Suprapubic skin (tissue), 4 donors: ENCODE measurements at regions not wholly inside any gene's neighbourhood (a gene's known extent, or its start where the extent isn't known, plus 50 kb on each side); places are given as distances from the start of the nearest gene placed in this dataset.

Experiments
- DNase-seq, 2 donors: peaks; one replicate each; pipeline ENCODE4 v3.0.0-alpha.2; 2019; ENCODE audit warnings: low spot score in 2 of 2
- H3K27ac ChIP-seq: fragments of 200-600 bp; sonication (generic); one replicate; pipeline ENCODE4 v1.5.1; 2019
- H3K27me3 ChIP-seq: fragments of 200-600 bp; sonication (generic); one replicate; pipeline ENCODE4 v1.5.1; 2019
- H3K36me3 ChIP-seq: fragments of 200-600 bp; sonication (generic); one replicate; pipeline ENCODE4 v1.5.1; 2019
- H3K4me1 ChIP-seq: fragments of 200-600 bp; sonication (generic); one replicate; pipeline ENCODE4 v1.5.1; 2019
- H3K4me3 ChIP-seq: fragments of 200-600 bp; sonication (generic); one replicate; pipeline ENCODE4 v1.5.1; 2019; ENCODE audit warnings: mild to moderate bottlenecking
- H3K9me3 ChIP-seq: fragments of 200-600 bp; sonication (generic); one replicate; pipeline ENCODE4 v1.5.1; 2019
- CTCF ChIP-seq, 2 donors: fragments of 200-600 bp in 1 of 2; fragments of 450-650 bp in 1 of 2; sonication (generic) in 1 of 2; IDR thresholded peaks; one replicate each; pipeline ENCODE4 v1.5.1; 2016 to 2019; ENCODE audit warnings: antibody characterized with exemption in 2 of 2, mild to moderate bottlenecking in 1 of 2, moderate library complexity in 1 of 2
- EP300 ChIP-seq: sonication (generic); formaldehyde crosslinking; IDR thresholded peaks from one replicate; pipeline ENCODE4 v1.6.1; 2017; ENCODE audit warnings: antibody characterized with exemption
- POLR2A ChIP-seq, 2 donors: fragments of 450-650 bp; IDR thresholded peaks; one replicate each; pipeline ENCODE4 v1.6.1; 2017; ENCODE audit warnings: antibody characterized with exemption in 2 of 2, mild to moderate bottlenecking in 2 of 2, moderate library complexity in 2 of 2
- POLR2AphosphoS5 ChIP-seq, 3 donors: sonication (generic); formaldehyde crosslinking; IDR thresholded peaks; one replicate each; pipeline ENCODE4 v1.6.1; 2017; ENCODE audit warnings: antibody characterized with exemption in 3 of 3
- WGBS: methylation state at CpG from one replicate; pipeline ENCODE4 v1.1.5; 2018; 5-methylcytosine and 5-hydroxymethylcytosine counted together

GRCh38 chr2:106977717-106978116, 91.8 kb upstream of the ST6GAL2 start:
- TF ChIP-seq POLR2AphosphoS5 (IDR thresholded peaks at IDR 0.05) (no peak), POLR2A (IDR thresholded peaks at IDR 0.05) (no peak), EP300 (no peak), CTCF (IDR thresholded peaks at IDR 0.05) (no peak)
- Histone ChIP-seq H3K36me3 (no peaks in the 10 kb centered on the region), H3K9me3 (no peaks in the 10 kb centered on the region), H3K4me3 (no peak overlapping the region), H3K27ac (no peak overlapping the region), H3K4me1 (no peaks in the 10 kb centered on the region), H3K27me3 (no peaks in the 10 kb centered on the region)
- 41% methylated on average over 3 of the region's 3 CpGs for WGBS
- DNase-seq: no peak

GRCh38 chr2:106978647-106979046, 92.7 kb upstream of the ST6GAL2 start:
- DNase-seq: no peak
- Histone ChIP-seq H3K4me3 (no peak overlapping the region), H3K4me1 (no peaks in the 10 kb centered on the region), H3K27me3 (no peaks in the 10 kb centered on the region), H3K27ac (no peak overlapping the region), H3K36me3 (no peaks in the 10 kb centered on the region), H3K9me3 (no peaks in the 10 kb centered on the region)
- 97% methylated on average over 13 of the region's 13 CpGs for WGBS
- no peak for TF ChIP-seq CTCF (IDR thresholded peaks at IDR 0.05)
- TF ChIP-seq EP300: no peak
- no peak for TF ChIP-seq POLR2AphosphoS5 (IDR thresholded peaks at IDR 0.05)
- TF ChIP-seq POLR2A (IDR thresholded peaks at IDR 0.05): no peak

- no peaks in the 10 kb centered on the region for H3K9me3 ChIP-seq
- H3K36me3 ChIP-seq: no peaks in the 10 kb centered on the region
- WGBS: 84% methylated on average over 1 of the region's 1 CpG
- no peaks in the 10 kb centered on the region for H3K27me3 ChIP-seq
- no peaks in the 10 kb centered on the region for H3K4me1 ChIP-seq
- no peak overlapping the region for H3K4me3 ChIP-seq
- DNase-seq: no peak
- TF ChIP-seq POLR2AphosphoS5 (IDR thresholded peaks at IDR 0.05): no peak
- no peak for TF ChIP-seq POLR2A (IDR thresholded peaks at IDR 0.05)
- no peak for TF ChIP-seq EP300
- no peak for TF ChIP-seq CTCF (IDR thresholded peaks at IDR 0.05)
- H3K27ac ChIP-seq: no peak overlapping the region
Measured at GRCh38 chr2:106981491-106981890, 95.5 kb upstream of the ST6GAL2 start.

- Histone ChIP-seq H3K4me1 (no peaks in the 10 kb centered on the region), H3K9me3 (no peaks in the 10 kb centered on the region), H3K4me3 (no peak overlapping the region), H3K27ac (no peak overlapping the region), H3K27me3 (no peaks in the 10 kb centered on the region), H3K36me3 (no peaks in the 10 kb centered on the region)
- no peak for DNase-seq
- TF ChIP-seq POLR2AphosphoS5 (IDR thresholded peaks at IDR 0.05): no peak
- no peak for TF ChIP-seq POLR2A (IDR thresholded peaks at IDR 0.05)
- no peak for TF ChIP-seq CTCF (IDR thresholded peaks at IDR 0.05)
- TF ChIP-seq EP300: no peak
- 81% methylated on average over 1 of the region's 1 CpG for WGBS
Measured at GRCh38 chr2:106982350-106982749, 96.4 kb upstream of the ST6GAL2 start.

GRCh38 chr2:106983305-106983704, 97.3 kb upstream of the ST6GAL2 start:
- Histone ChIP-seq H3K27ac (no peak overlapping the region), H3K4me1 (no peaks in the 10 kb centered on the region), H3K27me3 (no peaks in the 10 kb centered on the region), H3K4me3 (no peak overlapping the region), H3K9me3 (no peaks in the 10 kb centered on the region), H3K36me3 (no peaks in the 10 kb centered on the region)
- TF ChIP-seq EP300: no peak
- TF ChIP-seq POLR2A (IDR thresholded peaks at IDR 0.05): no peak
- TF ChIP-seq CTCF (IDR thresholded peaks at IDR 0.05): no peak
- no peak for TF ChIP-seq POLR2AphosphoS5 (IDR thresholded peaks at IDR 0.05)
- DNase-seq: no peak
- 96% methylated on average over 4 of the region's 4 CpGs for WGBS
